Tibial nerve (tissue), 3 donors: ENCODE measurements at regions not wholly inside any gene's neighbourhood (a gene's known extent, or its start where the extent isn't known, plus 50 kb on each side); places are given as distances from the start of the nearest gene placed in this dataset.

Source experiments
- CTCF ChIP-seq, 5 experiments: fragments of 200-600 bp in 3 of 5; fragments of 450-650 bp in 2 of 5; sonication (generic) in 3 of 5; IDR thresholded peaks; one replicate each; pipeline ENCODE4 v1.5.1; 2016 to 2019; ENCODE audit warnings: antibody characterized with exemption in 5 of 5, mild to moderate bottlenecking in 3 of 5, moderate library complexity in 2 of 5
- POLR2A ChIP-seq, 2 donors: fragments of 450-650 bp; IDR thresholded peaks; one replicate each; pipeline ENCODE4 v1.6.1; 2017; ENCODE audit warnings: antibody characterized with exemption in 2 of 2, mild to moderate bottlenecking in 2 of 2, moderate library complexity in 2 of 2

GRCh38 chr3:14300721-14301399, 101.5 kb upstream of the SLC6A6 start:
- no peak for TF ChIP-seq CTCF (IDR thresholded peaks at IDR 0.05)
- TF ChIP-seq POLR2A (IDR thresholded peaks at IDR 0.05): no peak
